HG02981 (cell line): ENCODE measurements at regions not wholly inside any gene's neighbourhood (a gene's known extent, or its start where the extent isn't known, plus 50 kb on each side); places are given as distances from the start of the nearest gene placed in this dataset.

ENCODE experiments used
- ATAC-seq: cut with Tn5 transposase; IDR thresholded peaks from one replicate; pipeline ENCODE4 v1.9.1; 2021; ENCODE audit warnings: mild to moderate bottlenecking, moderate library complexity; ENCODE audit not compliant: unreplicated experiment

DNA sequence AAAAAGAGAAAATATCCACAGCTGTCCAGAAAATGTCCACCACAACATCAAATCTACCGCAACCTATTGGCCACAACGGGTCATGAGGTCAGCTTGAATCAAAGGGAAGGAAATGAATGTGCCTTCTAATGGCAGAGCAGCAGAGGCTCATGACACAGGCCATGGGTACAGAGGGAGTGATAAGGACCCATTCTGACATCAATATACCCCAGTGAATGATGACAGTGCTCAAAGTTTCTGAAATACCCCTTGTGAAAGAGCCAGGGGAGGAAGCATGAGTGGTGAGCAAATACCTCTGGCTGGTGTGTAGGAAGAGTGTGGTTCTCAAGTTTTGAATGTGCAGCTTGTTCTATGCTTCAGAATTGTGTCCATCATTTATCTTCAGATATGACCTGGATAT, 348.2 kb downstream of the IRX1 start:
- no peak for ATAC-seq

DNA sequence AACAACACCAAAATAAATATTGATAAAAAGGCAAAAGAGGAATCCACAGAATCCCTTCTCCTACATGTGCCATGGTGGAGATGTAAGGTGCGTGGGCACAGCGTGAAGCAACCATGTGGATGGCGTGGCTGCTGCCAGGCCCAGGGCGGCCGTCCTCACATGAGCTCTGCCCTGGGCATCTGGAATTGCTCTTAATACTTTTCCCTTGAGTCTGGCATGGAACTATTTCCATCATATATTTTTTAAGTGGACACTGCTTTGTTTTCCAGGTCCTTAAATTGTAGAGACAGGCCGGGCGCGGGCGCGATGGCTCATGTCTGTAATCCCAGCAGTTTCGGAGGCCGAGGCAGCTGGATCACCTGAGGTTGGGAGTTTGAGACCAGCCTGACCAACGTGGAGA, 349.3 kb downstream of the IRX1 start:
- no peak for ATAC-seq

DNA sequence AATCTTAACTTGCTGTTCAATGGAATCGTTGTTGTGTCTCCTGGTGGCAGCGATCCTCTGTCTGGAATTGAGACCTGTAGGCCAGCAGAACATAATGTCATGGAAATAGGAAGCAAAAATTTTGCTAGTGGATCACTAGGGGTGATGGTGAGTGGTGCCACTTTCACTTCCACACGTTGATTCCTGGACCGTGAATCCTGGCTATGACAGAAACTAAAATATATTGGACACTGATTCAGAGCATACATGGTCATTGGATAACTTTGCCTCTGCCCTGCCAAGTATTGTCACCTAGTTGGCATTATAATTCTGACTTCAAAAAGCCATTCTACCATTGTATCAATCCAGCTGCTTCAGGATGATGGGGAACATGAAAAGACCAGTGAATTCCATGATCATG, 353.2 kb downstream of the IRX1 start:
- no peak for ATAC-seq

DNA sequence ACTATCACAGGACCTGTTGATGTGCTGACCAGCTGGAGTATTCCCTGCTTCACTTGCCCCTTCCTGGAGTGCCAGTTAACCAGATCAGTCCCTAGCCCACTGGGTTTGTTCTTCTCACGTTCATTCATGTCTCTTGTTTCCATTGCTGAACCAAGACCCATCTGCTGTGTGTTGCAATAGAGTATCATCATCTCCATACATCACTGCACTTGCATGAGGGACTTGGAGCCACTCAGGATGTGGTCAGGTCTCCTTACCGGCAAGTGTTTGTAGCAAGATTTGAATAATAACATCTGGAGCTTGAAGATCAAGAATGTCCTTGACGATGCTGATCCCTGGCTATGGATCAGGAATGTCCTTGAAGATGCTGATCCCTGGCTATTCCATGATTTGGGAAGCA, 358.6 kb downstream of the IRX1 start:
- ATAC-seq: no peak

DNA sequence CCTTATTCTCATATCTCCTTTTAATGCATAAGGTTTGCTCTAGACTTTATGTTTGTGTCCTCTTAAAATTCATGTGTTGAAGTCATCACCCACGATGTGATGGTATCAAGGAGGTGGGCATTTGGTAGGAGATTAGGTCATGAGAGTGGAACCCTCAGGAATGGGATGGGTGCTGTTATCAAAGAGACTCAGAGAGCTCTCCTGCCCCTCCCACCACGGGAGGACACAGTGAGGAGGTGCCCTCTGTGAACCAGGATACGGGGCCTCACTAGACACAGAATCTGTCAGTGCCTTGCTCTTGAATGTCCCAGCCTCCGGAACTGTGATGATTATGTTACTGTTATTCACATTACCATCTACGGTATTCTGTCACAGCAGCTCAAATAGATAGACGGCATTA, 359.0 kb downstream of the IRX1 start:
- no peak for ATAC-seq

DNA sequence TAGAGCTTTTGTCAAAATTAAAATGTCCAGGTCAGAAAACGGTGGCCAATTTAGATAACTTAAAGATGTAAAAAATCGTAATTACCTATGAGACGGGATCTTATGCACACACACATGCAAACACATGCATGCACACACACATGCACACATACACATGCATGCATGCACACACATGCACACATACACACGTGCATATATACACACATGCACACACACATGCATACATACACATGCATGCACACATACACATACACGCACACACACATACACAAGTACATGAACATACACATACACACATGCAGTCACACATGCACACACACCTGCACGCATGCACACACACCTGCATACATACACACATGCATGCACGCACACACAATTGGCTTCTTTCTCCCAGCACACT, 362.0 kb downstream of the IRX1 start:
- ATAC-seq: no peak

DNA sequence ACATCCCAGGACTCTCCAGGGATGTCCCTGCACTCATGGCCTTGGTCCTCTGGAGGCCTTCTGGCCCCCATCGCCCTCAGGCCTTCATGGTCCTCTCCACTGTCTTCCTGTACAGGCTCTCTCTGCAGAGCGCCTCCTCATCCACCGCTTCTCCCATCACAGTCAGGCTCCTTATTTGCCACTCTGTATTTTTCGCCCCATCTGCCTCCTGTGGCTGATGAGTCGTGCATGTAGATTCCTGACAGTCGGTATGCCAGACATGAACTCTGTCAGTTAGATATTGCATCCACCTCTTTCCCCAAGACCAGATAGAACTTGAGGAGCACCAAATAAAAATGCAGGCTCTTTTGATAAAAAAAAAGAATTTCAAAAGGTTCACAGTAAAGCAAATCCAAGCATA, 362.8 kb downstream of the IRX1 start:
- ATAC-seq: no peak

DNA sequence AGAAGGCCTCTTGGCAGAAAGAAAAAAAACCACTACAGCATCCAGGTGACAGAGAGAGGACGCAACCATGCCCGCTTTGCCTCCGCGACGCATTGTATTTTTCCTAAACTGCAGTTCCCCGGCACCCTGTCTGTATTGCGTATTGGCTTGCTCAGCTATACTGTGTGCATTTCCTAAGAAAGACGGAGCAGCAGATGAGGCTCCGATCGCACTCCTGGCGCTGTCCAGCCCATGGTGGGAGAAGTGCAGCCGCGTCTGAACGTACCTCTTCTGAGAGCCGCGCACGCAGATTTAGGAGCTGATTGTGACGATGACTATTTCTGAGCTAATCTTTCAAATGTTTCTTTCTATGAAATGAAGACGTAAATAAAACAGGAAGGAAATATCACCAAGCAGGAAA, 366.5 kb downstream of the IRX1 start:
- ATAC-seq: no peak

DNA sequence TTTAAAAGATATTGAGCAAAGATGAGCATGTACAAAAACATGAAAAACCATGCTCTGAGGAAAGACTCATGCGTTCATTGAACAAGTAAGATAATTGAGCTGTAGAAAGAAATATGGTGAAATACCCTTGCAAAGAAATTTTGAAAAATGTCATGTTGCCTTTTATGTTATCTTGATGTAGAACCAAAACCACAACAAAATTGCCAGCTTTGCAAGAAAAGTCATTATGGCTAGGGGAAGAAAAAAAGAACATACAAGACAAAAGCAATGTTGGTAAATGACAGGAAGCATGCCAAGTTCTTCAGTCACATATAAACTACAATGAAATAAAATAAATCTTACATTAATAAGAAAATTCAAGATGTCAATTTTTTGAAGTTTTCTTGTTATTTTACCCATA, 368.0 kb downstream of the IRX1 start:
- no peak for ATAC-seq

DNA sequence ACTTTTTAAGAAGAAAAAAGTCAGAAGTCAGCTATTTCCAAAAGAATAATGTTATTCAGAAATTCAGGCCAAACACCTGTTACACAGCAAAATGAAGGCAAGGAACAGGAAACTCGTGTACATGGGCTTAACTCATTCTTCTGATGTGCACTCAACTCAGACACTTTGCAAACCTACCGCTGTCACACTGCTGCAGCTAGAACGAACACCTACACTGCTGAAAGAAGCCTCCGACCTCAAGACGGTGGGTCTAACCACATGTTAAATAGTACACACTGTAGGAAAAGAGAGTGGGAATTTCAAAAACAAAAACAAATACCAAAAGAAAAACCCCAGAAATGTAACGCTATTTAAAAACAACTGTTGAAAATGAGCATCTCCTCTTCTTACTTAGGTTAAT, 384.5 kb downstream of the IRX1 start:
- ATAC-seq: no peak

DNA sequence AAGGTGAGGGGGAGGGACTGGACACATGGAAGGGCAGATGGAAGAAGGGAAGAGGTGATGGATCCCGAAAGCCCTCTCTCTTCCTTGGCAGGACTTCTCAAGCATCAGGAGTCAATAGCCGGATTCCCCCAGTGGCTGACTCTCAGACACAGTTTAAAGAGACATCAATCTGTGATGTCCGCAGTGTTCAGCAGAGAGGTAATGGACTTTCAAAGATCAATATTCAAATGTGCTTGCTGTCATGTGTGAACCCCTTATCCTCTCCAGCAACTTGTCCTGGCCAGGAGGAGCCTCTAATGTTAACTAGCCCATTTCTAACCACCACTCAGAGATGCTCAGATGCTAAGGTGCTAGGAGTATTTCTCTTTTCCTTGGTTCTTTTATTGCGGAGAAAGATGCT, 392.2 kb downstream of the IRX1 start:
- no peak for ATAC-seq

DNA sequence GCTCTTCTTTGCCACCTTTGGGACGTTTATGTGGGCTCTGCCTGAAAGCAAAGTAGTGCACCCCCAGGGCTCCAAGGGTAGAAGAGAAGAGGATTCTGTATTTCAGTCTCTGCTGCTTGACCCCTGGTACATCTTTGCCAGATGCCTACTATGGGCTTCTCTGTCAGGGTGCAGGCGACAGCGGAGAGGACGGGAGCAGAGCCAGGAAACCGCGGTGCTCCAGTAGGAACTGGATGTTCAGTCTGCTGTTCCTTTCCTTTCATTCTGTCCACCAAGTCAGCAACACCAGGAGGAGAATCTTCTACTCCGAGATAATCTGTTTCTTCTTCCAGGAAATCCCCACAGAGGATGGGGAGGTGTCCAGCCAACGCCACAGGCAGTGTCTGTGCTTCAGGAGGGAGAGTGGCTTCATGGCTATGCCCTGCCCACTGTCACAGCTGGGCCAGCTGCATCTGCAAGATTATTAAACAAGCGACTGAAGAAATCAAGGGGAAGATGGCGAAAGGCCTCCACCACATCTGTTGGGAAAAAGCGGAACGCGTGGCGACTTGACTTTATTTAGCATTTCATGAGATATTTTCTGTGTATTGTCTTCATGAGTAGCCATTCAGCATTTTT, 398.3 kb downstream of the IRX1 start:
- ATAC-seq: no peak

DNA sequence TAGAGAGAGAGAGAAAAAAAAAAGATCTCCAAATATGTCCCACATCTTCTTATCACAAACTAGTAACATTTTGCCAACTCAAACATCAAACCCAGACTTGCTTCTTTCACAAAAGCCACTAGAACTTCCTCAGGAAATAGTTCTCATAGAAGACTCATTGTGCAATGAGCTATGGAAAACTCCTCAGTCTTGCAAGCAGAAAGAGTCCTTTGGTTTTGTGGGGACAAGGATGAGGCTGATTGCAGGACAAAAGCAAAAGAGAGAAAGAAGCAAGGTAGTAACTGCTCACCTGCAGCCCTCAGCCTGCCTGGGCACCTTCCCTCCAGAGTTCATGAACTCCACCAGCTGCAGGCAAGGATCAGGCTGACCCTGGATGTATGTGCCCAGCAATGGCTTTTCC, 399.0 kb downstream of the IRX1 start:
- ATAC-seq: no peak

DNA sequence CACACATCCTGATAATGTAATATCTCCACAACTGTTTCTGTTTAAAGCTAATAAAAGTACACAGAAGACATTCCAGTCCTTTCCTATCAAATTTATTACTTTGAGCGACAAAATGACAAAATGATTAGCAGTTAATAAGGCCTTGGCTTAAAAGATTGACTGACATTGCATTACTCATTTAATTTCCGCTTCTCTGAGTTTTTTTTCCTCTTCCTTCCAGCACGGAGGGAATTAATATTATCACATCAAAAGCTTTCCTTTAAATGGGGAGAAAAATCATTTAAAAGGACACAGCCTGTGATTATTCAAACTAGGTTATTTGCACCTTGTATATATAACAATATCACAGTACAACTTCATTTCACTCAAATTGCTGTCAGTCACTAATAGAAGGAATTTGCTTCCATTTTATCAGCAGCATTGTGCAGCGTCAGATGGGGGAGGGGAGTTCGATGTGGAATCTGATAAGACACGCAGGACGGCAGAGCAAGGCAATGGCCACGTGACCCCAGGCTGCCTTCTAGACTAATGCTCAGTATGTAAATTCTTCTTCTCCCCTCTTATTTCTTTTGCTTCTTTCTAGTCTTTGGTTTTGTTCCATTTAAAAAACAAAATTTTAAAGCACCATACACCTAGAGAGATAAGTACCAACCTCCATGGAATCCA, 400.5 kb downstream of the IRX1 start:
- ATAC-seq: no peak

DNA sequence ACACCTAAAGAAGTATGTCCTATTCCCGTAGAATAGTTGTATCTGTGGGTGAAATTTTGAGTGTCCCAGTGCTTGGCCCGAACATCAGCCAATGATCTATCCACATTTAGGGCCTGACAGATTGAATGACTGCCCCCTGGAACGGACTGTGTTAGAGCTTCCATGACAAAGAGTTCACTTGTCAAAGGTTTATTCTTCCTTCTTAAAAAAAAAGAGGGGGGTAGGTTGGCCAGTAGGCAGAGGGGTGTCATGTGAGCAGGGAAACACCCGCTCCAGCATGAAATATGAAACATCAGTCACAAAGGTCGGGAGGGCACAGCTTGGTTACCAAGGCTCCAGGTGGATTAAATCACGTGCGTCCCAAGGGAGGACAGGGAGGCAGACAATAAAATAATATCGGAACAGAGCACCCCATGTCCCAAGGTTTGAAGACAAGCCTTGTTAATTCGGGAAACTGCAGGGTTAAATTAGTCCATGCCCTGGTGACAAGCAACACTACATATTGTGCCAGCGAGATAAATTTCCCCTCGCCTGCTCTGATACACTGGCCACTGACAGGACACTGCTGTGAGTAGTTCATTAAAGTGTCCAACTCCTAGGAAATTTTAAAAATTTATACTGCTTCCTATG, 401.2 kb downstream of the IRX1 start:
- ATAC-seq: no peak

DNA sequence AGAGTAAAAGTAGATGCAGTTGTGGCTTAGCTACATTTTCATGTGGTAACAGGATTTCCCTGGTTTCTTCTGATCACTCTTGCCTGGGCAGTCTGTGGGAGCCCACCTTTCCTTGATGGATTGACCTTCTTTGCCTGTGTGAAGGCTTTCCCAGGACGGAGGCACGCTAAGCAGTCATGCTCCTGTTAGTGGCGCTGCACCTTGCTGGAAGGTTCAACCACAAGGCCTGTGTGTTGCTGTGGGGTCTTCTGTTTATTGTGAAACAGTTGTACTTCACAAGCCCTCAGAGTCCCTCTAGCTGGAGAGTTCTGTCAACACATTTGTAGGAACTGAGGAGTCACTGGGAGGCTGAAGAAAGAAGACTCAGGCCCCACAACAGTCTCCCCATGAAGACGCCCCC, 402.0 kb downstream of the IRX1 start:
- no peak for ATAC-seq

DNA sequence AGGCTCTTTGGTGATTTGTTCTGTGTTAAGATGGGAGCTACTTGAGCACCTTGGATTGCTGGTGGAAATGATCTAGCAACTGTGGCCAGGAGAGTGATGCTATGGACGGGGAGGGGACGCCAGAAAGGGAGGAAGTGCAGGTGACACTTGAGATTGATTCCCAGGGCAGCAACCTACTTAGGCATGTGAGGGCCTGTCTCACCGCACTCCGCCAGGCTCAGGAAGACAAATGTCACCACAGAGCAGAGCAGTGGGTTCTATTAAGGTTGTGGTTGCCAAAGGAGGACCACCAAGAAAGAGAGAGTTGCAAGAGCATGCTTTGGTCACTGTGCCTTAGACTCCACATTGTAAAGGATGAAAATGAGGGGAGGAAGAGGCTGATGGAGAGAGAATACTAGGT, 404.3 kb downstream of the IRX1 start:
- ATAC-seq: no peak

DNA sequence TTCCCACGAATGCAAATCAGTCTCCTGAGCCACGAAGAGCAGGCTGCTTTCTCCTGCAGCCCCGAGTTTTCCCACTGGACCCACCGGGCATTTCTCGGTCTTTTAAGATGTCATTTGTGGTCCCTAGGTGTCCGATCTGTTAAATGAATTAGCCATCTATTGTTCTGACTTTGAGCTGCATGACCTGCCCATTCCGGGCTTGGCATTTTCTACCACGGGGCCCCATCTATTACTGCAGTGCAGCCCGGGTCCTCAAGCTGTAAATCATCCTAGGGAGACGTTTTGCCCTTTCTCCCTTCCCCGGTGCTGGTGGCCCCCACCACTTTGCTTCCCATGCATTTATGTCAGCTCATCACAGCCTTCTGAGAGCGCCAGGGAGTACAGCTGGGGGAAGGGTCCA, 405.4 kb downstream of the IRX1 start:
- no peak for ATAC-seq

DNA sequence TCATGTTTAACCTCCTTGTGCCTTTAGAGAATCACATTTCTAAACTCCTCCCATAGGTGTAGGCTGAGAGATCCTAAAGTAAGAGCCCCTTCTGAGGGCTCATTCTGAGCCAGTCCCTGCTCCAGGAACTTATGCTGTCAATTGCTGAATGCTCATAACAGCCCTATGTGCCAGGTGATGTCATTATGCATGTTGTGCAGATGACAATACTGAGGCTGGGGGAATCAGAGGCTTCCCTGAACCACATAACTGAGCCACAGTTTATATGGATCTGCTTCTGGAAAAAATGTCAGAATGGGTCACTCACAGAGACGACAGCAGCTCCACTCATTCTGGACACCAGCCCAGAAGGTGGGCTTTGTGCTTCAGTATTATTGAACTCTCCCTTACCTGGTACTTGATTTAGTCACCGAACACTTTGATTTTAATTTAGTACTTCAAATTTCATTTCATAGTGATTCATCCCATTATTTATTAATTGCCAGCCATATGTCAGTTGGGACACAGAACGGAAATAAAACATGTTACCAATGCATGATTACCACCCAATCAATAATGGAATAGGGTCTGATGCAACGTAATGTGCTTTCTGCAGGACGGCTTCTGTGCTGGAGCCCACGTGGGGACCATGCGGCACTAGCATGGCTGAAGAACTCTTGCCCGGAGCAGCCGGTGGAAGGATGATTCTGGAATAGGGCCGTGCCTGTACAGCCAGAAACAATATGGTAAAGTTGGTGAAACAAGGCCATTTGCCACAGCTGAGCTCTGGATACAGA, 406.3 kb downstream of the IRX1 start:
- ATAC-seq: no peak

DNA sequence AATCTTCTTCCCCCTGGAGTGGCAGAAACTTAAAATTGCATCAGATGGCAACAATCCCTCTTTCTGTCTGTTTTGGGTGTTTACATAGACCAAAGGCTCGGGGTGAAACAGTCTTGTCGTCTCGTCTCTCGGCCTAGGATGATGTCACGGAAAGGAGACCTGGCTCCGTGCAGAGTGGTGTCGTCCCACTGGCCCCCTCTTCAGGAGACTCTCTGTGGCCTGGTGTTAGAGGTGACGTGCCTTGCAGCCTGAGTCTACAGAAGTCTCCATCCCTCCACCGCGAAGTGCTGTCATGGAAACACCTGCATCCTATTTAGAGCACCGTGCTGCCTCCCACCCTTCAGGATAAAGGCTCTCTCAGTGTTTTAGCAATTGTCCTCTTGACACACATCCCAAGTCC, 409.7 kb downstream of the IRX1 start:
- ATAC-seq: no peak

DNA sequence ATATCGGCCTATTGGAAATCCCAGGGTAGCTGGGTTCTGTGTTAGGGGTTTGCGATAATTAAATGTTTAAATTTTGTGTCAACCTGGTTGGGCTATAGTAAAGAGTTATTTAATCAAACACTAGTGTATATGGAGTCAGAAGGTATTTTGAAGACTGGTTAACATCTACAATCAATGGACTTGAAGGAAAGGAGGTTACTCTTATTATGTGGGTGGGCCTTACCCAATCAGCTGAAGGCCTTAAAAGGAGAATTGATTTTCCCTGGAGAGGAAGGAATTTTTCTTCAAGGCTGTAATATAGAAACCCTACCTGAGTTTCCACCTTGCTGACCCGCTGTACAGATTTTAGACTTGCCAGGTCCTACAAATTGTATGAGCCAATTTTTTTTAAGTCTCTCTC, 411.4 kb downstream of the IRX1 start:
- ATAC-seq: no peak

DNA sequence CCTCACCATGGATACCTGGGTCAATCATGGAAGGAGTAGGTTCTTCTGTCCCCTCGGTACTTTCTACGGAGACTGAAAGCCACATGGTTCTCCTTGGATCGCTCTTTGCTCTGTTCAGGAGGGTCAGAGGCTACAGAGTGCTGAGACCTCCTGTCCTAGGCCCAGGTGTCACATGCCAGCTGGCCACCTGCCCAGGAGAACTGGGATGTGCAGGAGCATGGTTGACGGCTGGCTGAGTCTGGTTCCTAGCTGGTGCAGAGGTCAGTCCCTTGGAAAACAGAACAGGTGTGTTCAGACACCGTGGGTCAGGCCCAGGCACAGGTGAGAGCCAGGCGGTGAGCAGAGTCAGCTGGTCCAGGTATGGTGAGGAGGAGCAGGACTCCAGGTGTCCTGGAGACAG, 416.3 kb downstream of the IRX1 start:
- ATAC-seq: no peak
